ENCODE measurements at regions not wholly inside any gene's neighbourhood (a gene's known extent, or its start where the extent isn't known, plus 50 kb on each side); places are given as distances from the start of the nearest gene placed in this dataset.

GRCh38 chr2:139773720-139774277, 993.6 kb upstream of the NXPH2 start:
- TF ChIP-seq CTCF (IDR thresholded peaks at IDR 0.05) (no peak), POLR2A (IDR thresholded peaks at IDR 0.05) (no peak)

Measured in testis (tissue), 2 donors.